Left hindlimb (tissue), 1 donor: ENCODE measurements at regions not wholly inside any gene's neighbourhood (a gene's known extent, or its start where the extent isn't known, plus 50 kb on each side); places are given as distances from the start of the nearest gene placed in this dataset.
A peak's percentile ranks its signal among the peaks of the same experiment; 100 is the strongest.

Experiments
- DNase-seq: peaks from one replicate; pipeline ENCODE4 v3.0.0-alpha.2; 2018

- no peak for DNase-seq
Measured at GRCh38 chrX:69083361-69083760, 81.9 kb downstream of the PJA1 start.

GRCh38 chrX:69082753-69083150, 82.5 kb downstream of the PJA1 start:
- DNase-seq: peak; percentile 41

- DNase-seq: no peak
Measured at GRCh38 chrX:69082055-69082752, 83.0 kb downstream of the PJA1 start.

DNA sequence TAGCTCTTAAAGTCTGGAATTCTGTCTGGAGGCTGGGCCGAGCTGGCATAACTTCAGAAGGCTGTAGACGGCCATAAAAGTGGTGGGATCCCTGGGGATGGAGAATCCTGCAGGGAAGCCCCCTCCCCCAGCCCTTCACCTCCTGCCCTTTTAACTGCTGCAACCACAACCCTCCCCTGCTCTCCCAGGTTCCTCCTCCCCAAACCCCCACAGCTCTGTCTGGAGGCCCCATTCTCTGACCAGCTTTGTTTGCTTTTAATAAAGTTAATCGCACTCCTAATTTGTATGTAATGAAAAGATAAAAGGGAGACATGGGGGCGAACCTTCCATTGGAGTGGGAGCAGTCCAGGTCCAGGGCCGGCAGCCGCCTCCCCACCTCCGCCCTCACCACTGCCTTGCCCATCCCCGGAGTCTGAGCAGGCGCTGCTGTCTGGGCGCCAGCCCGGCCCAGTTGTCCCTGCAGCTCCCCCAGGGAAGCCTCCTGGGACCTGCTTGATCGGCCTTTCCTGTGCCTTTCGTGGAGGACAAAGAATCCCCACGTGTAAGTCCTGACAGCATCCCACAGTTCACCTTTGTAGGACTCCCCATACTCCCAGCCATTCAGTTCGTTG, 84.3 kb downstream of the PJA1 start:
- DNase-seq: no peak

GRCh38 chrX:69079268-69079667, 86.0 kb downstream of the PJA1 start:
- no peak for DNase-seq

DNA sequence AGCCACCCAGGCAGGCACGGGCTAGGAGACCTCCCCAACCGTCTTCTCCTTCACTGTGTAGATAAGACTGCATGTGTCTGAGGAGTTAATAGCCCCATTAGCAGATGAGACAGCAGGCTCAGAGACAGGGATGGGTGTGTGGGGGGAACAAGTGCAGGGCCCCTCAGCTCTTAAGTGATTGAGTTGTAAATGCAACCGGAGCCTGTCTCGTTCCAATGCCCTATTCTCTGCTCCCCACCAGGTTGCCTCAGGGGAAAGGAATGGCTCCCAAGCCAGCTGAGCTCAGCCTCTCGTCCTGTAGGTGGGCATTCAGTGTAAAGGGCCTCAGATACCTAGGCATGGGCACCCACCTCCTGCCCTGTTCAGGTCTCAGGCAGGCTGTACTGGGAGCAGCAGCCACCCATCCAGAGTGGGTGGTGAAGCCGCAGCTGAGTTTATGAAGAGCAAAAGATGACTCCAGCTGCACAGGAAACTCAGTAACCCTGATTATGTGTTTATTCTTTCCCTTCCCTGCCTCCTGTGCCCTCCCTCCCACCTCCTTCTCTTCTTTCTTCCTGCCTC, 87.3 kb downstream of the PJA1 start:
- no peak for DNase-seq

- DNase-seq: no peak
Measured at GRCh38 chrX:69076088-69076487, 89.2 kb downstream of the PJA1 start.

DNA sequence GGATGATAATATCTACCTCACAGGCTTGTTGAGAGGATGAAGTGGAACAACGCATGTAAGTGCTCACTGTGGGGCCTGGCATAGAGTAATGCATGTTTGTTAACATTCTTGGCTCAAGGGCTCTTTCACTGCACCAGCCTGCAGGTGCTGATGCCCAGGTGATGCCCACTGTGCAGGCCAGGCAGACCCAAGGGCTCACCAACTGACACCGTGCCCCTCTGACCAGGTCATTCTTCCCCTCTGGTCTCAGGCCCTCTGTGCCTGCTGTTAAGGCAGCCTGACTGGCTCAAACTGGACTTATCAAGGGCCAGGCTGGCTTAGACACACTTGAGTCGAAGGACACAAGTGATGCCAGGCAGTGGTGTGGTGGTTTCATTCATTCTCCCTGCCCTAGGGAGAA, 90.5 kb downstream of the PJA1 start:
- no peak for DNase-seq

DNA sequence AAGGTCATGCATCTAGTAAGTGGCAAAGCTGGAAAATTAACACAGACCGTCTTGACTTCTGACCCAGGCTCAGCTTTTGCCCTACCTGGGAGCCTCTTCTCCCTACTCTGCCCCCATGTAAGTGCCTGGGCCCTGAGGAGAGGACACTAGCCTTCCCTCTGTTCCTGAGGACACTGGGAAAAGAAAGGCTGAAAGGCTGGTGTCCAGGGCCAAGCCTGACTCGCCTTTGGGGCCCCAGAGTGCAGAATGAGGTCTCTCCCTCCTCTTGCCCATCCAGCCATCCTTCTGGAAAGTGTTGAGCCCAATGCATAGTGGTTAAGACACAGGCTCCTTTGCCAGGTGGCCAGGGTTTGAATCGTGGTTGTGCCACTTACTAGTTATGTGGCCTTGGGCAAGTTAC, 91.5 kb downstream of the PJA1 start:
- DNase-seq: no peak

GRCh38 chrX:69073241-69073640, 92.0 kb downstream of the PJA1 start:
- DNase-seq: no peak

GRCh38 chrX:69072486-69073006, 92.7 kb downstream of the PJA1 start:
- no peak for DNase-seq

GRCh38 chrX:69070949-69071650, 94.2 kb downstream of the PJA1 start:
- DNase-seq: peak; percentile 46

DNA sequence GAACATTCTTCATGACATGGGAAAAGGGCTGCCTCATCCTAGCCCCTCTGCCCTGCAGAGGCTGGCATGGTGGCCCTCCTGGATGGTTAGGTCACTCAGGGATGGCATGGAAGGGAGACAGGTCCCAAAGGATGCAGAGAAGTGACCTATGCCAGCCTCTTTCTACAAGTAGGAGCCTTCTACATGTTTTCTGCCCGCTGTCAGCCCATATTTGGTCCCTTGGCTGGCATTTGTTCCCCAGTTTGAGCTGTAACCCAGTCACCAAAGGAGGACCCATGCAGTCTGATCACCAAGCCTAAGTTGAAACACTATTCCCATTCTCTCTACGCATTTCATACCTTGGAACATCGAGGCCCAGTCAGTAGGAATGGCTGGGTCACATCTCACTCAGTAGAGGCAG, 95.4 kb downstream of the PJA1 start:
- DNase-seq: no peak

- DNase-seq: no peak
Measured at GRCh38 chrX:69069086-69069445, 96.2 kb downstream of the PJA1 start.

DNA sequence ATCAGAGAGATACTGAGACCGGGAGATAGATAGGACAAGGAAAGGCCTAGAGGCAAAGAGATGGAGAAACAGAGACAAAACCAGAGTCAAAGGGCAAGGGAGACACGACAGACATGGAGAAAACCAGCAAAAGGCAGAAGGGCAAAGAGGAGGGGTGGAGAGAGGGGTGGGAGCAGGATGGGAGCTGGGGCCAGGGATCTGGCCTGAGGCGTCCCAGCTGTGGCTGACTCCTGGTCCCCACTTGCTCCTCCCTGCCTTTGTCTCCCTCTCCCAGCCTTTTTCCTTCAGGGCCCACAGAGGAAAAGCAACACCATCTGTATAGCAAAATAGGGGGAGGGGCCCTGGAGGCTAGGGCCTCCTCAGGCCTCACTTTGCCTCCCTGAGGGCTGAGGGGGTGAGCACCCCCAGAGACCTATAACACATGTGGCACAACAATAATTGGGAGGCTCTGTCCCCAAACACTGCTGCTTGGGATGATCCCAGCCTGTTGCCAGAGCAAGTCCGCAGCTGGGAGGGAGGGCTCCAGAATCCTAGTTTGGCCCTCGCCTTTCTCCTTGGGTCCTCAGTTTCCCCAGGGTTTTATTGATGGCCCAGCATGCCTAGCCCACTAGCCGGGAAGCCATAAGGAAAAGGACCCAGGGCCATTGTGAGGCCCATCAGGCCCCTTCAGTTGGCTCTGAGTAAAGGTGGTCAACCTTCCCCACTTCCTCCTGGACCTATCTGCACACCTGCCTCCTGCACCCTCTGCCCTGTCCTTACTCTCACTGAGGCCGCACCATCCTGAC, 96.8 kb downstream of the PJA1 start:
- DNase-seq: no peak

GRCh38 chrX:69067841-69068240, 97.4 kb downstream of the PJA1 start:
- no peak for DNase-seq

GRCh38 chrX:69066966-69067525, 98.2 kb downstream of the PJA1 start:
- DNase-seq: no peak

- no peak for DNase-seq
Measured at GRCh38 chrX:69066021-69066757, 99.1 kb downstream of the PJA1 start.

DNA sequence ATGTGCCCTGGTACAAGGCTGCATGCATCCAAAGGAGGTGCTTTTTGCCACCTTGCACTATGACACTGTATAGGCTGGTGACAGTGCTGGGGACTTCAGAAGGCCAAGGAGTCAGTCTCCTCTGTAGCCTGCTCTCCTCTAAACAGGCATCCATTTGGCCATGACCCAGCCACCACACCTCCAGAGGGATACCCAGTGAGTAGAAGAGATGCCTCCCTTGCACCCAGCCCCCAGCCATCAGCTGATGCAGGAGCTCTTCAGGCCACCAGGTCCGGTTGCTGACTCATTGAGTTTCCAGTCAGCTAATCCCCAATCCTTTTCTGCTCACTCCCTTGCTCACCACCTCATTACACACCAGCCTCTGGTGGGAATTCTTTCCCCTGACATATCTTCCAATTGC, 99.8 kb downstream of the PJA1 start:
- no peak for DNase-seq

DNA sequence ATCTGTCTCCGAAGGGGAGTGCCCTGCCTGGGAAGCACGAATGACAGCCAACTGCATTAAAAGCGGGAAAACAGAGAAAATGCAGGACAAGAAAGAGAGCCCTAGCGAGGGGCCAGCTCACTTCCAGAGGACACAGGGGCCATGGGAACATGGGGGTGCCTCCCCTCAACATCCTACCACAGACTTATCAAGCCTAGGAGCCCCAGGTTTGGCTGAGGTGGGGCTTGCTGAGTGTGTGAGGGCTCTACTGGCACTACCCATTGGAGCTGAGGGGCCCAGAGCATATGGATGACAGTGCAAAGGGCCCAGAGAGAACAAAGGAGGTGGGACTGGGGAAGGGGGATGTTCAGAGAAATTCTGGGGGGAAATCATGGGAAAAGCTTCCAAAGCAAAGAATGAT, 101.8 kb downstream of the PJA1 start:
- DNase-seq: no peak

GRCh38 chrX:69062493-69062892, 102.8 kb downstream of the PJA1 start:
- no peak for DNase-seq
